GM13977 (cell line): ENCODE measurements at regions not wholly inside any gene's neighbourhood (a gene's known extent, or its start where the extent isn't known, plus 50 kb on each side); places are given as distances from the start of the nearest gene placed in this dataset.

Experiments used
- DNase-seq: peaks from one replicate; pipeline ENCODE4 v3.0.0; 2012; ENCODE audit warnings: low spot score
- CTCF ChIP-seq: IDR thresholded peaks from 2 replicates; pipeline ENCODE4 v1.5.1; 2012; ENCODE audit warnings: mild to moderate bottlenecking, control low read depth; ENCODE audit not compliant: insufficient read depth; ENCODE audit errors: extremely low read depth, missing control alignments
- in situ Hi-C: fragments of 300-500 bp; cut with MboI; formaldehyde crosslinking; loops from one replicate; pipeline ENCODE4 v1.12.0; 2022; ENCODE audit warnings: low sequenced_read_pairs, low pct_unique_long_range_greater_than_20kb, mixed read lengths, inconsistent platforms; ENCODE audit not compliant: unreplicated experiment

GRCh38 chr13:97851269-97851668 is 102.2 kb upstream of the IPO5 start:
- no peak for DNase-seq
- in situ Hi-C loops: loop anchor here (25.0 kb wide), 2 partner anchors 811 to 986 kb away; no protein-coding TSS in a partner anchor
- no peak for TF ChIP-seq CTCF

- DNase-seq: no peak
- TF ChIP-seq CTCF: no peak
- in situ Hi-C loops: loop anchor here (25.0 kb wide), 2 partner anchors 810 to 985 kb away; no protein-coding TSS in a partner anchor
Observed at GRCh38 chr13:97852181-97852874, 101.1 kb upstream of the IPO5 start.

- no peak for TF ChIP-seq CTCF
- DNase-seq: no peak
- in situ Hi-C loops: loop anchor here (25.0 kb wide), 2 partner anchors 809 to 984 kb away; no protein-coding TSS in a partner anchor
Observed at GRCh38 chr13:97853550-97853949, 99.9 kb upstream of the IPO5 start.

- DNase-seq: peak; percentile 46
- peak; percentile 85 for TF ChIP-seq CTCF
- in situ Hi-C loops: loop anchor here (25.0 kb wide), 2 partner anchors 807 to 982 kb away; no protein-coding TSS in a partner anchor
Observed at GRCh38 chr13:97855570-97856303, 97.7 kb upstream of the IPO5 start.

GRCh38 chr13:97856304-97856675 is 97.2 kb upstream of the IPO5 start:
- in situ Hi-C loops: loop anchor here (25.0 kb wide), 2 partner anchors 806 to 981 kb away; no protein-coding TSS in a partner anchor
- no peak for TF ChIP-seq CTCF
- no peak for DNase-seq

GRCh38 chr13:97858161-97858560 is 95.3 kb upstream of the IPO5 start:
- no peak for DNase-seq
- no peak for TF ChIP-seq CTCF
- in situ Hi-C loops: loop anchor here (25.0 kb wide), 2 partner anchors 804 to 979 kb away; no protein-coding TSS in a partner anchor
